HUES6 (cell line): ENCODE measurements at regions not wholly inside any gene's neighbourhood (a gene's known extent, or its start where the extent isn't known, plus 50 kb on each side); places are given as distances from the start of the nearest gene placed in this dataset.
"Not testable (repeated sequence)": the region's sequence is repeated elsewhere in the genome, so short reads cannot be mapped to it uniquely, and the experiment has no call there.

Experiments
- H3K27ac ChIP-seq: 2 replicates; pipeline ENCODE4 v1.7.0; 2013; ENCODE audit warnings: low read depth, mild to moderate bottlenecking, low read length, inconsistent platforms
- H3K27me3 ChIP-seq: 2 replicates; pipeline ENCODE4 v1.6.1; 2013; ENCODE audit warnings: low read length; ENCODE audit not compliant: control insufficient read depth, insufficient read depth
- H3K36me3 ChIP-seq: 2 replicates; pipeline ENCODE4 v1.6.1; 2013; ENCODE audit warnings: low read length; ENCODE audit not compliant: control insufficient read depth, insufficient read depth
- H3K4me1 ChIP-seq: 2 replicates; pipeline ENCODE4 v1.6.1; 2013; ENCODE audit warnings: low read length; ENCODE audit not compliant: control insufficient read depth, insufficient read depth
- H3K4me3 ChIP-seq: 2 replicates; pipeline ENCODE4 v1.5.1; 2013; ENCODE audit warnings: low read depth, low read length
- H3K9ac ChIP-seq: one replicate; pipeline ENCODE4 v1.6.1; 2013; ENCODE audit warnings: mild to moderate bottlenecking, low read length
- H3K9me3 ChIP-seq: 2 replicates; pipeline ENCODE4 v1.6.1; 2013; ENCODE audit warnings: low read depth, low read length; ENCODE audit not compliant: control insufficient read depth, insufficient read depth

- not testable (repeated sequence) for H3K4me3 ChIP-seq, H3K9ac ChIP-seq, H3K36me3 ChIP-seq, H3K27me3 ChIP-seq, H3K9me3 ChIP-seq, H3K27ac ChIP-seq, H3K4me1 ChIP-seq
Measured at GRCh38 chr2:131812605-131813004, 284.9 kb downstream of the CCDC74A start.

GRCh38 chr2:131813378-131813777 is 285.7 kb downstream of the CCDC74A start:
- not testable (repeated sequence) for H3K27ac ChIP-seq, H3K9me3 ChIP-seq, H3K4me3 ChIP-seq, H3K36me3 ChIP-seq, H3K4me1 ChIP-seq, H3K27me3 ChIP-seq, H3K9ac ChIP-seq

GRCh38 chr2:131818267-131818973 is 290.7 kb downstream of the CCDC74A start:
- not testable (repeated sequence) for H3K4me1 ChIP-seq, H3K27ac ChIP-seq, H3K9me3 ChIP-seq, H3K4me3 ChIP-seq, H3K9ac ChIP-seq, H3K27me3 ChIP-seq, H3K36me3 ChIP-seq

- H3K36me3 ChIP-seq, H3K27ac ChIP-seq, H3K27me3 ChIP-seq, H3K9me3 ChIP-seq, H3K4me3 ChIP-seq, H3K9ac ChIP-seq, H3K4me1 ChIP-seq: not testable (repeated sequence)
Measured at GRCh38 chr2:131822237-131822721, 294.6 kb downstream of the CCDC74A start.

GRCh38 chr2:131823058-131823457 is 295.4 kb downstream of the CCDC74A start:
- not testable (repeated sequence) for H3K4me3 ChIP-seq, H3K4me1 ChIP-seq, H3K9ac ChIP-seq, H3K36me3 ChIP-seq, H3K27ac ChIP-seq, H3K27me3 ChIP-seq
- H3K9me3 ChIP-seq: peaks cover 11% of the 10 kb centered on the region; the same call in 1 of the 2 replicates

- H3K27ac ChIP-seq, H3K4me3 ChIP-seq, H3K4me1 ChIP-seq, H3K27me3 ChIP-seq, H3K9ac ChIP-seq, H3K36me3 ChIP-seq, H3K9me3 ChIP-seq: not testable (repeated sequence)
Measured at GRCh38 chr2:131824986-131825385, 297.3 kb downstream of the CCDC74A start.

GRCh38 chr2:131827481-131828163 is 299.9 kb downstream of the CCDC74A start:
- Histone ChIP-seq H3K4me3 (no peak overlapping the region), H3K9me3 (peaks cover 6% of the 10 kb centered on the region; the same call in 1 of the 2 replicates), H3K27ac (no peak overlapping the region), H3K36me3 (no peaks in the 10 kb centered on the region), H3K9ac (no peak overlapping the region), H3K4me1 (no peaks in the 10 kb centered on the region; the same call in 1 of the 2 replicates), H3K27me3 (no peaks in the 10 kb centered on the region)

- no peaks in the 10 kb centered on the region; the same call in 1 of the 2 replicates for H3K4me1 ChIP-seq
- no peaks in the 10 kb centered on the region for H3K27me3 ChIP-seq
- H3K9me3 ChIP-seq: peaks cover 6% of the 10 kb centered on the region; the same call in 1 of the 2 replicates
- H3K9ac ChIP-seq: no peak overlapping the region
- no peaks in the 10 kb centered on the region for H3K36me3 ChIP-seq
- H3K27ac ChIP-seq: no peak overlapping the region
- no peak overlapping the region for H3K4me3 ChIP-seq
Measured at GRCh38 chr2:131828164-131828561, 300.5 kb downstream of the CCDC74A start.

GRCh38 chr2:131828633-131829455 is 301.2 kb downstream of the CCDC74A start:
- H3K4me3 ChIP-seq, H3K9me3 ChIP-seq, H3K36me3 ChIP-seq, H3K27me3 ChIP-seq, H3K4me1 ChIP-seq, H3K27ac ChIP-seq, H3K9ac ChIP-seq: not testable (repeated sequence)

GRCh38 chr2:131829456-131830241 is 302.0 kb downstream of the CCDC74A start:
- not testable (repeated sequence) for H3K4me3 ChIP-seq, H3K27me3 ChIP-seq, H3K27ac ChIP-seq

More at GRCh38 chr2:131829456-131830241, 302.0 kb downstream of the CCDC74A start:
- not testable (repeated sequence) for H3K36me3 ChIP-seq, H3K9me3 ChIP-seq, H3K4me1 ChIP-seq, H3K9ac ChIP-seq
